D721Med (cell line): ENCODE measurements at regions not wholly inside any gene's neighbourhood (a gene's known extent, or its start where the extent isn't known, plus 50 kb on each side); places are given as distances from the start of the nearest gene placed in this dataset.

Source experiments
- DNase-seq: peaks from one replicate; pipeline ENCODE4 v3.0.0; 2011; ENCODE audit warnings: low spot score; ENCODE audit not compliant: insufficient read length
- FAIRE-seq: peaks from 2 replicates; lab custom pipeline; 2011; peaks lifted over from hg19 to GRCh38; lab: Jason Lieb, UNC
- TF ChIP-seq, protein P1 (sequence below): IDR thresholded peaks from 2 replicates; pipeline ENCODE4 v1.5.1; 2012; ENCODE audit warnings: mild to moderate bottlenecking, control low read depth; ENCODE audit not compliant: insufficient read depth; ENCODE audit errors: missing control alignments

GRCh38 chr11:10641912-10642697 lies 51.5 kb downstream of the IRAG1 start:
- TF ChIP-seq, protein P1, sequence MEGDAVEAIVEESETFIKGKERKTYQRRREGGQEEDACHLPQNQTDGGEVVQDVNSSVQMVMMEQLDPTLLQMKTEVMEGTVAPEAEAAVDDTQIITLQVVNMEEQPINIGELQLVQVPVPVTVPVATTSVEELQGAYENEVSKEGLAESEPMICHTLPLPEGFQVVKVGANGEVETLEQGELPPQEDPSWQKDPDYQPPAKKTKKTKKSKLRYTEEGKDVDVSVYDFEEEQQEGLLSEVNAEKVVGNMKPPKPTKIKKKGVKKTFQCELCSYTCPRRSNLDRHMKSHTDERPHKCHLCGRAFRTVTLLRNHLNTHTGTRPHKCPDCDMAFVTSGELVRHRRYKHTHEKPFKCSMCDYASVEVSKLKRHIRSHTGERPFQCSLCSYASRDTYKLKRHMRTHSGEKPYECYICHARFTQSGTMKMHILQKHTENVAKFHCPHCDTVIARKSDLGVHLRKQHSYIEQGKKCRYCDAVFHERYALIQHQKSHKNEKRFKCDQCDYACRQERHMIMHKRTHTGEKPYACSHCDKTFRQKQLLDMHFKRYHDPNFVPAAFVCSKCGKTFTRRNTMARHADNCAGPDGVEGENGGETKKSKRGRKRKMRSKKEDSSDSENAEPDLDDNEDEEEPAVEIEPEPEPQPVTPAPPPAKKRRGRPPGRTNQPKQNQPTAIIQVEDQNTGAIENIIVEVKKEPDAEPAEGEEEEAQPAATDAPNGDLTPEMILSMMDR: no peak
- DNase-seq (no peak), FAIRE-seq (no peak)

- no peak for DNase-seq
- no peak for FAIRE-seq
- TF ChIP-seq, protein P1: no peak
Observed at GRCh38 chr11:10641177-10641911, 52.2 kb downstream of the IRAG1 start.

- FAIRE-seq (no peak), DNase-seq (no peak)
- TF ChIP-seq, protein P1: no peak
Observed at GRCh38 chr11:10640308-10640707, 53.2 kb downstream of the IRAG1 start.

DNA sequence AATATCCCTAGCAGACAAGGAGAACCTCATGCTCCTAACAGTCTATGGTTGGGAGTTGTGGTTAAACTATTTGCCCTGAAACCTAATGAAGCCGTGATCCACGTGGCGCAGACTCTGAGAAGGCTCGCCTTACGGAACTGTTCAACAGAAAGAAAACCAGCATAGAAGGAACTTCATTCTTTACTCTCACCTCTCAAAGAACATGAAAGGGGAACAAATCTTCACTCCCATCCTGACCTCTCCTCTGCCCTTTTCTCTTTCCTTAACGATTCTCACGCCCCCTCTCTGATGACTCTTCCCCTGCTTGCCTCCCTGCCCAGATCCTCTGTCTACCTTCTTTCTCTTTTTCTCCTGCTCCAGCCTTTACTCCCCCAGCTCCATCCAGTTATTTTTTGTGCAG lies 54.2 kb downstream of the IRAG1 start:
- DNase-seq (no peak), FAIRE-seq (no peak)
- TF ChIP-seq, protein P1: no peak

DNA sequence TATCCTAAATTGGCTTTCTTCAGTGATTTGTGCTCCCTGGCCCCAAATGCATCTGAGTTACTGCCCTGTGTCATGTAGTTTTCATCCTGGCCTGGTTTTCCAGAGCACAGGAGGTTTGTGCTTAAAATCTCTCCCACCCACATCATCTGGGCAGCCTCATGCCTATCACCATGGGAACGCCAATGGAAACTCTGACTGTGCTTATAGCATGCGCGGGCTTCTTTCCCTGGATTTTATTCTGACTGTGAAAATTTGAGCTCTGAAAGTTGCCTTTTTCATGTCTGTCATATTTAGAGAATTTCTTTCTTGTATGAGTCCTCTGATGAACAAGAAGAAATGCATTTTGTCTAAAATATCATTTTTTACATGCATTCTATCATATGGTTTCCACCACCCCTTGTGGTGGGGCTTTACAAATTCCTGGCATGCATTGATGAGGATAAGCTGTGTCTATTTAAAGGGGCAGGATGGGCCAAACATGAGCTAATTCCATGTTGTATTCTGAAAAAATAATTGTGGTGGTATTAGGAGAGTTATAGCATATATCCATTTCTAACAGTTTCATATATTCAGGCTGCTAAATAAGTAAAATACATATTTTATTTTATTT lies 55.1 kb downstream of the IRAG1 start:
- DNase-seq: no peak
- no peak for FAIRE-seq
- TF ChIP-seq, protein P1: no peak

DNA sequence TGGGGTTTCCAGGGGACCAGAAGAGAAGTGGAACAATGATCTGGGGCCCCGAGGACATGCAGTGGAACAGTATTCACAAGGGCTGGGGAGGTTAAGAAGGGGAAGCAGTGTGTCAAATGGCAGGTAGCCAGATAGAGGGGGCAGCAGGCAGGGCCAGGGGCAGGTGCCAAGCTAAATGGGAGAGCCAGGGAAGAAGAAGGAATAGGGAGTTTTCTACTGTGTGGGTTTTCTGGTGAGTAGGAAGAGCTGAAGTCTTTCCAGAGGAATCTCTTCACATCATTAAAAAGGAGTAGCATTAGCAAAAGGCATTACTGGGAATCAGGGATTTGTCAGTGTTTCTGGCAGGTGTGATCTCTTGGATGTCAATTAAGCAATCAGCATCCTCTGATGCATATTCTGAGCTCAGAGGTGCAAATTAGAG lies 55.8 kb downstream of the IRAG1 start:
- TF ChIP-seq, protein P1: no peak
- DNase-seq: no peak
- FAIRE-seq: no peak
